Muscle of leg (tissue), 3 donors: ENCODE measurements at regions not wholly inside any gene's neighbourhood (a gene's known extent, or its start where the extent isn't known, plus 50 kb on each side); places are given as distances from the start of the nearest gene placed in this dataset.

ENCODE experiments used
- DNase-seq: peaks from one replicate; pipeline ENCODE4 v3.0.0; 2013
- H3K27ac ChIP-seq: one replicate; pipeline ENCODE4 v1.5.1; 2013; ENCODE audit warnings: mild to moderate bottlenecking, low read length, control low read depth
- H3K27me3 ChIP-seq: one replicate; pipeline ENCODE4 v1.6.1; 2013; ENCODE audit warnings: low read length; ENCODE audit not compliant: control insufficient read depth, insufficient read depth
- H3K36me3 ChIP-seq: one replicate; pipeline ENCODE4 v1.6.1; 2013; ENCODE audit warnings: low read length; ENCODE audit not compliant: control insufficient read depth, insufficient read depth
- H3K4me1 ChIP-seq: one replicate; pipeline ENCODE4 v1.6.1; 2013; ENCODE audit warnings: low read length; ENCODE audit not compliant: control insufficient read depth, insufficient read depth
- H3K4me3 ChIP-seq: one replicate; pipeline ENCODE4 v1.5.1; 2013; ENCODE audit warnings: low read length, control low read depth
- H3K9me3 ChIP-seq: replicated peaks from 2 replicates; pipeline ENCODE4 v1.6.1; 2013; ENCODE audit warnings: low read depth, low read length; ENCODE audit not compliant: control insufficient read depth
- WGBS: methylation state at CpG from one replicate; pipeline ENCODE4 v1.1.5; 2013; ENCODE audit warnings: missing lambda C conversion rate; ENCODE audit not compliant: insufficient coverage; 5-methylcytosine and 5-hydroxymethylcytosine counted together

GRCh38 chr6:95095855-95096254 is 481.5 kb upstream of the MANEA start:
- H3K4me1 ChIP-seq, result no peaks in the 10 kb centered on the region
- no peaks in the 10 kb centered on the region for H3K9me3 ChIP-seq
- DNase-seq, result no peak
- H3K4me3 ChIP-seq, result no peak overlapping the region
- no peak overlapping the region for H3K27ac ChIP-seq
- H3K36me3 ChIP-seq, result no peaks in the 10 kb centered on the region
- WGBS, result no CpG with 5 or more reads among the region's 2 CpGs
- no peaks in the 10 kb centered on the region for H3K27me3 ChIP-seq

- DNase-seq, result no peak
- H3K27ac ChIP-seq, result no peak overlapping the region
- H3K36me3 ChIP-seq, result no peaks in the 10 kb centered on the region
- H3K27me3 ChIP-seq, result no peaks in the 10 kb centered on the region
- no CpG with 5 or more reads among the region's 1 CpG for WGBS
- H3K4me3 ChIP-seq, result no peak overlapping the region
- no peaks in the 10 kb centered on the region for H3K4me1 ChIP-seq
- H3K9me3 ChIP-seq, result no peaks in the 10 kb centered on the region
These were observed 477.9 kb upstream of the MANEA start for GRCh38 chr6:95099410-95099809.

DNA sequence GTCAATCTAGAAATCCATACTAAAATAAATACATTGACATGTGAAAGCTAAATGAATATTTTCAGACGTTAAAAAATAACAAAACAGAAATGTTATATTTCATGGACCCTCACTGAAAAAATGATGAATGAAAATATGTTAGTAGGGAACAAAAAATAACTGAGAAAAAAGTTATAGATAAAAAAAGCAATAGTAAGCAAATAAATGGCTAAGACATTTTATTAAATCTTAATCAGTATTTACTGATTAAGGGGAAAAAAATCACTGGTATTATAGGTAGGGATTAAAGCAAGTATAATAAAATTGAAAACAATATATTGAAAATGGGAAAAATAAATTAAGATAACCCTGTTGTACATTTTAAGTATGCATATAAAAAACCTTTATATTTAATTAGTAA is 468.1 kb upstream of the MANEA start:
- no peaks in the 10 kb centered on the region for H3K9me3 ChIP-seq
- DNase-seq, result no peak
- H3K27me3 ChIP-seq, result no peaks in the 10 kb centered on the region
- H3K4me1 ChIP-seq, result no peaks in the 10 kb centered on the region
- no peak overlapping the region for H3K27ac ChIP-seq
- no peaks in the 10 kb centered on the region for H3K36me3 ChIP-seq
- H3K4me3 ChIP-seq, result no peak overlapping the region
- no CpG with 5 or more reads among the region's 1 CpG for WGBS

- no peak for DNase-seq
- Histone ChIP-seq H3K4me1 (no peaks in the 10 kb centered on the region), H3K4me3 (no peak overlapping the region), H3K9me3 (no peaks in the 10 kb centered on the region), H3K27me3 (no peaks in the 10 kb centered on the region), H3K36me3 (no peaks in the 10 kb centered on the region), H3K27ac (no peak overlapping the region)
- WGBS, result no CpG with 5 or more reads among the region's 1 CpG
These were observed 466.6 kb upstream of the MANEA start for GRCh38 chr6:95110767-95111166.

DNA sequence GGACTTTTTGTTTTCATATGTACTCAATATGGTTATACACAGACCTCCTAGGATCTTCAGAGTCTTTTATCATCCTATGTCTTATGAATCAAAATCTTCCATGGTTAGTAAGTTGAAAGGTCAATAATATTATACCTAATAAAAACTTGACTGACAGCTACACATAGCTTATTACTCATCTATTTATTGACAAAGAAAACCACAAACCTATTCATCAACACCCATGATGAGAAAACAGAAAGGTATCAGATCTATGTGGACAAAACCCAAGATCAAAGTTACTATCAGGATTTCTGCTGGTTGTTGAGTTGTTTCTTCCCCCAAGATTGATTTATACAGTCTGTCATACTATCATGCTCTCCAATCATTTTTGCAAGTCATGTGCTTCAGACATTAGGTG is 460.1 kb upstream of the MANEA start:
- H3K4me3 ChIP-seq, result no peak overlapping the region
- no peak for DNase-seq
- no peaks in the 10 kb centered on the region for H3K4me1 ChIP-seq
- H3K27ac ChIP-seq, result no peak overlapping the region
- no peaks in the 10 kb centered on the region for H3K36me3 ChIP-seq
- no peaks in the 10 kb centered on the region for H3K27me3 ChIP-seq
- H3K9me3 ChIP-seq, result no peaks in the 10 kb centered on the region

GRCh38 chr6:95119927-95120326 is 457.4 kb upstream of the MANEA start:
- no CpG with 5 or more reads among the region's 3 CpGs for WGBS
- Histone ChIP-seq H3K9me3 (no peaks in the 10 kb centered on the region), H3K27me3 (no peaks in the 10 kb centered on the region), H3K36me3 (no peaks in the 10 kb centered on the region), H3K4me1 (no peaks in the 10 kb centered on the region), H3K27ac (no peak overlapping the region), H3K4me3 (no peak overlapping the region)
- no peak for DNase-seq

GRCh38 chr6:95120984-95121383 is 456.4 kb upstream of the MANEA start:
- no peaks in the 10 kb centered on the region for H3K9me3 ChIP-seq
- H3K4me3 ChIP-seq, result no peak overlapping the region
- WGBS, result 60% methylated on average over 3 of the region's 4 CpGs
- H3K4me1 ChIP-seq, result no peaks in the 10 kb centered on the region
- DNase-seq, result no peak
- no peaks in the 10 kb centered on the region for H3K27me3 ChIP-seq
- H3K36me3 ChIP-seq, result no peaks in the 10 kb centered on the region
- H3K27ac ChIP-seq, result no peak overlapping the region

- DNase-seq, result no peak
- no peaks in the 10 kb centered on the region for H3K36me3 ChIP-seq
- WGBS, result no CpG with 5 or more reads among the region's 3 CpGs
- no peaks in the 10 kb centered on the region for H3K4me1 ChIP-seq
- H3K27me3 ChIP-seq, result no peaks in the 10 kb centered on the region
- H3K9me3 ChIP-seq, result no peaks in the 10 kb centered on the region
- no peak overlapping the region for H3K27ac ChIP-seq
- no peak overlapping the region for H3K4me3 ChIP-seq
These were observed 450.1 kb upstream of the MANEA start for GRCh38 chr6:95127261-95127660.

GRCh38 chr6:95128439-95128838 is 448.9 kb upstream of the MANEA start:
- DNase-seq, result no peak
- WGBS, result no CpG with 5 or more reads among the region's 2 CpGs
- H3K4me1 ChIP-seq, result no peaks in the 10 kb centered on the region
- H3K36me3 ChIP-seq, result no peaks in the 10 kb centered on the region
- no peak overlapping the region for H3K4me3 ChIP-seq
- H3K27ac ChIP-seq, result no peak overlapping the region
- H3K9me3 ChIP-seq, result no peaks in the 10 kb centered on the region
- no peaks in the 10 kb centered on the region for H3K27me3 ChIP-seq

DNA sequence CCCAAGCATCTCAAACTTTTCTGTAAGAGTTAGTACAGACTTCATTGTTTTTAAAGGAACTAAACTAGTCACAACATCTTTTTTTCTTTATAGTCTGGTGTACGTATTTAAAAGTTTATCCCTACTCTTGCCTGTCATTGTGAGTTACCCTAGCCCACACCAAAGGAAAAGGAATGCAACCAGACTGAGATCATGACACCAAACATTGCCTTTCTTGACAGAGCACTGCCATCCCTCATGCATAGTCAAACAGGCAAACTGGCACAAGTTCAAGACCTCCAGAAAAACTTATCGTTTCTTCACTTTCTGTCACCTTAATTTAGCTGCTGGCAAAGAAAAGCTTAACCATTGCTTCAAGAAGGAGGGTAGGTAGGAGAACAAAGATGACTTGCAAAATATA is 448.4 kb upstream of the MANEA start:
- Histone ChIP-seq H3K27ac (no peak overlapping the region), H3K4me1 (no peaks in the 10 kb centered on the region), H3K27me3 (no peaks in the 10 kb centered on the region), H3K36me3 (no peaks in the 10 kb centered on the region), H3K9me3 (no peaks in the 10 kb centered on the region), H3K4me3 (no peak overlapping the region)
- no peak for DNase-seq
- WGBS, result no CpG with 5 or more reads among the region's 2 CpGs

GRCh38 chr6:95133578-95133977 is 443.8 kb upstream of the MANEA start:
- Histone ChIP-seq H3K4me3 (no peak overlapping the region), H3K36me3 (no peaks in the 10 kb centered on the region), H3K27me3 (no peaks in the 10 kb centered on the region), H3K9me3 (no peaks in the 10 kb centered on the region), H3K27ac (no peak overlapping the region), H3K4me1 (no peaks in the 10 kb centered on the region)
- no peak for DNase-seq
- 40% methylated on average over 1 of the region's 5 CpGs for WGBS
